Left kidney (tissue), 1 donor: ENCODE measurements at regions not wholly inside any gene's neighbourhood (a gene's known extent, or its start where the extent isn't known, plus 50 kb on each side); places are given as distances from the start of the nearest gene placed in this dataset.

ENCODE experiments used
- DNase-seq: peaks from one replicate; pipeline ENCODE4 v3.0.0-alpha.2; 2013

DNA sequence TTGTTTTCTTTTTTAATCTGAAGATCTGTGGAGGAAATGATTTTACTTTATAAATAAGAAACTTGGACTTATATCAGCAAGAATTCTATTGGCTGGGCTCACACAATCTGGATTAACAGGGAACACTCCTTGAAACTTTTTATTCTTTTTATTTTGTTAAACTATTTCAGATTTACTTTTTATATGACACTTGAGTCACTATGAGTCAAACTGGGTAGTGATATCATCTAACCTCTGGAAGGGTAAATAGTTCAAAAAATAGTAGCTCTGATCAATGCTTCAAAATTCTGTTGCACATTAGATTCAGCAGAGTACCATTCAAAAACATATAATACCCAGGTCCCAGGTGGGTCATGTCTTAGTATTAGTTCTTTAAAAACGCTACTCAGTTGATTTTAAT, 55.1 kb upstream of the NBEA start:
- DNase-seq: no peak
